CD14-positive monocyte (primary cell): ENCODE measurements at regions not wholly inside any gene's neighbourhood (a gene's known extent, or its start where the extent isn't known, plus 50 kb on each side); places are given as distances from the start of the nearest gene placed in this dataset.

Experiments used
- DNase-seq, 3 donors: peaks; one replicate each; pipeline ENCODE4 v3.0.0-alpha.2; 2011 to 2022
- H2AFZ ChIP-seq: 2 replicates; pipeline ENCODE4 v1.6.0; 2012; ENCODE audit warnings: mild to moderate bottlenecking, low read depth, low read length, inconsistent platforms; ENCODE audit not compliant: insufficient read depth, poor library complexity, severe bottlenecking
- H3K27ac ChIP-seq, 2 donors: 1 replicate in 1 of 2; 2 replicates in 1 of 2; pipeline ENCODE4 v1.5.1; 2012 to 2013; ENCODE audit warnings: low read length in 2 of 2, control low read depth in 1 of 2, inconsistent platforms in 1 of 2, low read depth in 1 of 2, mild to moderate bottlenecking in 1 of 2
- H3K27me3 ChIP-seq, 2 donors: one replicate each; pipeline versions ENCODE4 v1.6.0 to v1.6.1; 2011 to 2013; ENCODE audit warnings: low read length in 2 of 2; ENCODE audit not compliant: control insufficient read depth in 2 of 2, insufficient read depth in 2 of 2
- H3K36me3 ChIP-seq, 2 donors: replicated peaks in 1 of 2; 1 replicate in 1 of 2; 2 replicates in 1 of 2; pipeline versions ENCODE4 v1.5.1 to v1.6.1; 2012 to 2013; ENCODE audit warnings: low read length in 2 of 2, control low read depth in 1 of 2, inconsistent platforms in 1 of 2, mild to moderate bottlenecking in 1 of 2; ENCODE audit not compliant: insufficient read depth in 2 of 2, control insufficient read depth in 1 of 2
- H3K4me1 ChIP-seq, 2 donors: 1 replicate in 1 of 2; 2 replicates in 1 of 2; pipeline versions ENCODE4 v1.5.1 to v1.6.1; 2012 to 2013; ENCODE audit warnings: low read length in 2 of 2, control low read depth in 1 of 2, inconsistent platforms in 1 of 2, mild to moderate bottlenecking in 1 of 2, moderate library complexity in 1 of 2; ENCODE audit not compliant: insufficient read depth in 2 of 2, control insufficient read depth in 1 of 2
- H3K4me2 ChIP-seq: replicated peaks from 2 replicates; pipeline ENCODE3; 2012; ENCODE audit warnings: low read length, moderate library complexity, mild to moderate bottlenecking; ENCODE audit not compliant: poor library complexity, severe bottlenecking; ENCODE audit errors: extremely low read depth
- H3K4me3 ChIP-seq, 3 experiments: fragments of 200-600 bp in 1 of 3; sonication (generic) in 1 of 3; replicated peaks in 1 of 3; 1 replicate in 2 of 3; 2 replicates in 1 of 3; pipeline ENCODE4 v1.5.1; 2011 to 2013; ENCODE audit warnings: low read length in 3 of 3, mild to moderate bottlenecking in 3 of 3, control low read depth in 2 of 3, low read depth in 2 of 3, inconsistent platforms in 1 of 3, moderate library complexity in 1 of 3
- H3K79me2 ChIP-seq: 2 replicates; pipeline ENCODE4 v1.6.0; 2012; ENCODE audit warnings: mild to moderate bottlenecking, control low read depth, inconsistent platforms, low read length, moderate library complexity; ENCODE audit not compliant: insufficient read depth
- H3K9ac ChIP-seq: 2 replicates; pipeline ENCODE4 v1.6.0; 2017; ENCODE audit warnings: low read length, mild to moderate bottlenecking; ENCODE audit not compliant: insufficient read depth, poor library complexity, severe bottlenecking
- H3K9me3 ChIP-seq, 2 donors: replicated peaks in 1 of 2; 1 replicate in 1 of 2; 2 replicates in 1 of 2; pipeline versions ENCODE4 v1.5.1 to v1.6.1; 2012 to 2013; ENCODE audit warnings: low read length in 2 of 2, control low read depth in 1 of 2; ENCODE audit not compliant: control insufficient read depth in 1 of 2, insufficient read depth in 1 of 2
- H4K20me1 ChIP-seq: 2 replicates; pipeline ENCODE4 v1.6.0; 2012; ENCODE audit warnings: mild to moderate bottlenecking, low read length, control low read depth, moderate library complexity; ENCODE audit not compliant: insufficient read depth
- H3K27ac Mint-ChIP-seq, 7 donors: one replicate each; pipeline ENCODE4 v1.8.0; 2020; ENCODE audit warnings: mild to moderate bottlenecking in 7 of 7, mixed read lengths in 7 of 7, moderate library complexity in 6 of 7, inconsistent platforms in 2 of 7
- H3K27me3 Mint-ChIP-seq, 3 donors: one replicate each; pipeline ENCODE4 v1.8.0; 2021 to 2022; ENCODE audit warnings: low read depth in 3 of 3, mild to moderate bottlenecking in 3 of 3, mixed read lengths in 3 of 3, moderate library complexity in 3 of 3, inconsistent platforms in 1 of 3
- H3K36me3 Mint-ChIP-seq, 2 donors: one replicate each; pipeline ENCODE4 v1.8.0; 2020; ENCODE audit warnings: mixed read lengths in 2 of 2, inconsistent platforms in 1 of 2, mild to moderate bottlenecking in 1 of 2
- H3K4me1 Mint-ChIP-seq: one replicate; pipeline ENCODE4 v1.8.0; 2020; ENCODE audit warnings: mild to moderate bottlenecking, mixed read lengths
- H3K4me3 Mint-ChIP-seq, 2 donors: one replicate each; pipeline ENCODE4 v1.8.0; 2020; ENCODE audit warnings: mild to moderate bottlenecking in 2 of 2, mixed read lengths in 2 of 2, moderate library complexity in 1 of 2
- H3K9me3 Mint-ChIP-seq, 7 donors: one replicate each; pipeline ENCODE4 v1.8.0; 2020 to 2022; ENCODE audit warnings: mixed read lengths in 7 of 7, mild to moderate bottlenecking in 6 of 7, moderate library complexity in 6 of 7, inconsistent platforms in 2 of 7
- CTCF ChIP-seq: fragments of 200-600 bp; IDR thresholded peaks from one replicate; pipeline ENCODE4 v1.8.0; 2022; ENCODE audit warnings: antibody characterized with exemption, mild to moderate bottlenecking
- WGBS: methylation state at CpG from one replicate; pipeline ENCODE4 v1.1.5; 2013; ENCODE audit warnings: missing lambda C conversion rate; ENCODE audit not compliant: insufficient coverage; 5-methylcytosine and 5-hydroxymethylcytosine counted together
- intact Hi-C, 2 donors: fragments of 100-400 bp; cut with micrococcal nuclease; formaldehyde crosslinking; loops; one replicate each; pipeline versions ENCODE4 v1.15.0 to v1.15.1; 2023

GRCh38 chr2:121073320-121074210 is 211.4 kb downstream of the TFCP2L1 start:
- Mint-ChIP-seq H3K27ac (no peak overlapping the region), H3K4me1 (no peaks in the 10 kb centered on the region), H3K36me3 (no peaks in the 10 kb centered on the region), H3K27me3 (peaks cover 35 to 37% (median 37%) of the 10 kb centered on the region in 3 donors), H3K4me3 (no peak overlapping the region), H3K9me3 (peaks cover 0 to 1% (median 0%) of the 10 kb centered on the region in 7 donors)
- Histone ChIP-seq H3K9me3 (no peaks in the 10 kb centered on the region), H2AFZ (no peak overlapping the region), H3K4me2 (no peak overlapping the region), H3K36me3 (no peaks in the 10 kb centered on the region), H3K27me3 (peaks cover 0 to 21% of the 10 kb centered on the region in 2 donors), H3K4me3 (no peak overlapping the region), H3K9ac (no peak overlapping the region), H3K4me1 (no peaks in the 10 kb centered on the region), H3K79me2 (no peaks in the 10 kb centered on the region), H3K27ac (no peak overlapping the region), H4K20me1 (no peaks in the 10 kb centered on the region)
- no peak for DNase-seq
- TF ChIP-seq CTCF: no peak
- intact Hi-C loops: no loop called here
- 92% methylated on average over 19 of the region's 26 CpGs for WGBS

- no peaks in the 10 kb centered on the region for H3K79me2 ChIP-seq
- TF ChIP-seq CTCF: no peak
- no peak overlapping the region for H3K4me3 ChIP-seq
- no peaks in the 10 kb centered on the region for H3K4me1 Mint-ChIP-seq
- H3K27ac ChIP-seq: no peak overlapping the region
- no peak overlapping the region for H3K27ac Mint-ChIP-seq
- no peaks in the 10 kb centered on the region for H3K36me3 Mint-ChIP-seq
- intact Hi-C loops: no loop called here
- no peak overlapping the region for H3K4me3 Mint-ChIP-seq
- H3K36me3 ChIP-seq: no peaks in the 10 kb centered on the region
- no peaks in the 10 kb centered on the region for H4K20me1 ChIP-seq
- H3K9ac ChIP-seq: no peak overlapping the region
- H3K27me3 Mint-ChIP-seq: peaks cover 34 to 39% (median 37%) of the 10 kb centered on the region in 3 donors
- peaks cover 0 to 1% (median 0%) of the 10 kb centered on the region in 7 donors for H3K9me3 Mint-ChIP-seq
- H3K9me3 ChIP-seq: no peaks in the 10 kb centered on the region
- H2AFZ ChIP-seq: no peak overlapping the region
- peak in 1 of 3 donors; percentile 9 for DNase-seq
- no peaks in the 10 kb centered on the region for H3K4me1 ChIP-seq
- peaks cover 0 to 21% of the 10 kb centered on the region in 2 donors for H3K27me3 ChIP-seq
- 34% methylated on average over 8 of the region's 11 CpGs for WGBS
- no peak overlapping the region for H3K4me2 ChIP-seq
Observed at GRCh38 chr2:121074293-121074932, 210.6 kb downstream of the TFCP2L1 start.
